ENCODE measurements at regions not wholly inside any gene's neighbourhood (a gene's known extent, or its start where the extent isn't known, plus 50 kb on each side); places are given as distances from the start of the nearest gene placed in this dataset.

DNA sequence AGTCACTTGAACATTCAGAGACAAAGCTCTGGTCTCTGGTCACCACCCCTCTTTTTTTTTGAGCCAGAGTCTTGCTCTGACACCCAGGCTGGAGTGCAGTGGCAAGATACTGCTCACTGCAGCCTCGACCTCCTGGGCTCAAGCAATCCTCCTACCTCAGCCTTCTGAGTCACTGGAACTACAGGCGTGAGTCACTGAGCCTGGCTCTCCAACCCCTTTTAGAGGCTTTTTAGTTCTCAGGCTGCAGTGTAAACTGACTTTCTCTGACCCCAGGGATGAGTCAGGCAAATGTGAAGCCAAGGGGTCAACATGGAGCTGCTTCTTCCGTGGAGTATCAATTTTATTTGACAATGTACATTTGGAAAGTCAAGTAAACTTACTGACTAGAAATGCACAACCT lies 229.2 kb downstream of the PTTG2 start:
- DNase-seq: no peak

DNA sequence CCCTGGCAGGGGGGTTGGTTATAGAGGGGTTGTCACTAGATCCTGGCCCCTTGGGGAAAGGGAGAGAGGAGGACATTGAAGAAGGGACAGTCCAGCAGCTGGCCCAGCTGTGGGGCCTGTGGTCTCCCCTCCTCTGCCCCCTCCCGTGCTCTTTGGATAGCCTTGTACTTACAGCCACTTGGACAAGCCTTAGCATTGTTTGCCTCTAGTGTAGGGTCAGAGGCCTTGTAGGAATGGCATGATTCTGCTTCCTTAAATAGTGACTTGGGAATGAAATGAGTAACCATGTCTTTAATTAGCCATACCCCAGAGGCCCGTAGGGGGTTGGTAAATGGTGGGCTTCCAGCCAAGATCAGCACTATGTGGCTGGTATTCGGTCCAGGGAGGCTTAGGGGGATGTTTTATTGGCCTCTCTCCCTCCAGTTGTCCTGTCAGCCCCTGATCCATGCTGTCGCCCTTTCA lies 230.6 kb downstream of the PTTG2 start:
- no peak for DNase-seq

DNA sequence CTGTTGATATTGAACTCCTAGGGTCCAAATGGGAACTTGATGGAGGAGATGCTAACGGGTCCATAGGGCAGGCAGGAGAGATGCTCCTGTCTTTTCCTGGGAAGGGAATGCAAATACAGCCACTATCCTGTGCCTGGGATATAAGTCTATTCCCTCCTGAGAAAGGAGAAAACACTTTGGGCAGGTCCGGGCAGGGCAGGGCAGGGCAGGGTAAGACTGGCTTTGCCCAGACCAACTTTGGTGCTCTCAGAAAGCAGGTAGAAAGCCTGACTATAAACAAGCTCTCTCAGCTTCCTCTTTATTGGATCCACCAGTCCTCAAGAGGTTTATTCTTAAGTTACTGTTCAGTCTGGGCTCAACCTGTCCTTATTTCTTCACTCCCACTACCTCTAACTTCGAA lies 232.3 kb downstream of the PTTG2 start:
- DNase-seq: no peak

DNA sequence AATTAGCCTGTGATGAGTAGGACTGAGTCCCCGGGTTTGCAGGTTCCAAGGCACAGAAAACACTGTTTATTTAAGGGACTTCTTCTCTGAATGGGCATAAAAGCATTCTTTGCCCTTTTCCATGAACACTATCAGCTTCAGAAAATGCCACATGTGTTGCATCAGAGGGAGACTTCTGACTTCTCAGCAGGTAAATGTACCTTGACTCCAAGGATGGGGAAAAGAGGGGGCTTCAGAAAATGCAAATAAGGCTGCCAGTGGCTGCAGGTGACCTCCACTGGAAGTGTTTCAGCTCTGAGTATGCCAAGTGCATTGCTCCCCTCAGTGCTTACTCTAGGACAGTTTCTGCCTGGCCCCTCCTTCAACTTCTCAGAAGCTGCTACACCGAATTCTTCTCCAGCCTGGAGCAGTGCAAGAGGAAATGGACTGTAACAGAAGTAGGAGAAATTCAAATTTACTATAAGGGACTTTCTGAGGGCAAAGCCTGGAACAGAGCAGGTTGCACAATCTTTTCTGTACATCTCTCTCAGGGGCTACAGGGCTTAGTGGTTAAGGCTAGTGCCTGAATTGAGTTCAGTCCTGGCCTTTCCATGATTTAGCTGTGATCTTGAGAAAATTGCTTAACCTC lies 233.2 kb downstream of the PTTG2 start:
- DNase-seq: no peak

DNA sequence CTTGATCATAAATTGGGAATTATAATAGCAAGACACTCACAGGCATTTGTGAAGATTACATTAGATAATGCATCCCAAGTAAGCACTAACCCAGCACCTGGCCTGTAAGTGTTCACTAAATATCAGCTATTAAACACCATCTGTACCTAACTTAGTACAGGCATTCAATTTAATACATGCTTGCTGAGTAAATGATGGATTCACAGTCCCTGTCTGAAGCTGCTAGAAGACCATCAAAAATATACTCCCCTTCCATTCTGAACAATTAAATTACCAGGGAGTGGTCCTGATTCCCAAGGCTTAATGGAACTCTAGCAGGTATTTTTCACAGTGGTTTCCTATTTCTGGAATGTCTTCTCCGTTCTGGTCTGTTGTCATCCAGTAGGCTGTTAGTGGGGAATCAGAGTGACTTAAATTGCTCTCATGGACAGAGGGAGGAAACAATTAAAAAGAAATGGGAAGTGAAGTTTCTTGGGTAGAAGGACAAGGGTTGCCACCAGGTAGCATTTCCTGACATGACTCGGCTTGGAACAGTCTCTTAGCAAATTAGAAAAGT lies 233.9 kb downstream of the PTTG2 start:
- no peak for DNase-seq

DNA sequence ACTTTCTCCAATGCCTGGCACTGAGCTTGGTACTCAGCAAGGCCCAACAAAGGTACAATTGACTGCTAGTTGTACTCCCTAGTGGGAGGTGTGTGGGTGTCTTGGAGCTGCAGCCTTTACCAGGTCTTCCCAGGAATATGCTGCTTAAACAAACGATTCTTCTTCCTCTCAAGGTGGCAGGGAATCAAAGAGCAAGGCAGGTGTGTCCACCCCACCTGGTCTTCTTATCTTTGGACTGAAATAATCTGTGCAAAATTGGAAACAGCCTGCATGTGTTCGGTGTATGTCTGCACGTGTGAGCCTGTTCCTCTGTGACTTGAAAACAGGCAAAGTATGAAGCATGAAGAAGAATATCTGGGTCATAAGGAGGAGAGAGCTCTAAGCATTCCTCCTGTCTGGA lies 235.3 kb downstream of the PTTG2 start:
- DNase-seq: no peak

DNA sequence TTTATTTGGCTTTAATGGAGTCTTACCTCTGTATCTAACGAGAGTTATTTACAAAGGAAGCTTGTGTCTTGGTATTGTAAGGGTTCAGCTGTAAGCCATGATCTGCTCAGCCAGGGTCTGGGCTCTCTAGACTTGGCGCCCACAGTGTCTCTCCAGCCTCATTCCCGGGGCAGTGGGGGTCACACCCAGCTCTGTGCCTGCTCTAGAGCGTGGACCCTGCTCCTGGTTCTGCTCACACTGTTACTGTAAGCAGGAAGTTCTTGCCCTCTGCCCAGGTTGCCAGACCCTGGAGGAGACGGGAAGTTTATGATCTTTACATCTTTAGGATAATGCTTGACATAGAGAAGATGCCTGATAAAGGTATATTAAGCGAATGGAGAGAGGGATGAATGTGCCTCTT lies 235.7 kb downstream of the PTTG2 start:
- no peak for DNase-seq

DNA sequence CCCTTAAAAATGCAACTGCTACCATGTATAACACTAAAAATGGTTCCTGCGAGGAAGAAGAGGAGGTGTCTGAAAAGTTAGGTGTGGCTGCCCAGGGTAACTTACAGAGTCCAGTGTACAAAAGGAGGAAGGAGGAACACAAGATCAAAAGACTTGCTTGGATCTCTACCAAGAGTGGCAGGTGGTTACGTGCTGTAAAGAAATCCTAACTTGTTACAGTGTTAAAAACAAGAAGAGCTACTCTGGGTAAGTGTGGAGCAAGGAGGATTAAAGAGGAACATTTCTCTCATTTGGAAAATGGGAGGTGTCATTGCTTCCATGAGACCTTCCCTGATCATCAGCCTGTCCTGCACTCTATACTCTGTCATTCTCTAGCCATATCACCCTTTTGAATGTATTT lies 242.0 kb downstream of the PTTG2 start:
- no peak for DNase-seq

DNA sequence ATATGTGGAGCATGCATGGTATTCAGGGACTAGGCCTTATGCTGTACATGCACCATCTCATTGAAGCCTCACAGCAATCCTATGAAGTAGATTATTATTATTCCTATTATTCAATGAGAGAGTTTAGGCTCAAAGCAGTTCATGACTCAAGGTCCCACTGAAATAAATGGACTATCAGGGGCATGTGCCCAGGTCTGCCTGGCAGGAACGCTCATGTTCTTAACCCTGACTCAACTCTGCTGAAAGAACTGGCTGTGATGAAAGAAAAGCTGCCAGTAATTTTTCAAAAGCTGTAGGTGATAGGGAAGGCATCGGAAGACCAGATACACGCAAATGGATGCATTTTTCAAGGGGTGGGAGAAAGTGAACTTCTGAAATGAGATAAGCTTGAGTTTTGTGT lies 243.4 kb downstream of the PTTG2 start:
- no peak for DNase-seq

DNA sequence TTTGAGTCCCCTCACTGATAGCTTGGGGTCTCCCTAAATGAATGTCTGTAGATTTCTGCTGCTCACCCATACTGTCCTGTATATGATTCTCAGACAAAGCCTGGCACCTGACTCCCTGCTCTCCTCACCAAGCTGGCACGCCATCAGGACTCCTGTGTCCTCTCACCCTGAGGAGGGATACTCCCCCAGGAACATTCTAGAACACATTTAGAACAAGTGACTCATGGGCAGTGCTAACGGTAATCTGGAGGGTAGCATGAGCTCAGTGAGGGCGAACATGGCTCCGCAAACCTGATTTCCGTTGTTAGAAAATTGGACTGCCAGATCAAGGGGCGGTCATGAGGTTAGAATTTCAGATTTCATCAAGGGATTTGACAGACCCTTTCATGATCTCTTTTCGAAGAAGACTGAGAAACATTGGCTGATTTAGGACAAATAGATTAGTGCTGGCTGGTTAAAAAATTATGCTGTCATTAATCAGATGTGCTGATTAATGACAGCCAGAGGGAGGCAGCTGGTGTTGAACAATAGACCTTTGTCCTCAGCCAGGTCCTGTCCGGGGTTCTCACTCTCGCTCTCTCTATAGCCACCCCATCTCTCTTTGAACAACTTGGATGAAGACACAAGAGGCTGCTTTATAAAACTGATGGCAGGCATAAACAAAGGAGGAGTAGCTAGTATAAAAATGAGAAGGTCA lies 244.3 kb downstream of the PTTG2 start:
- DNase-seq: no peak

DNA sequence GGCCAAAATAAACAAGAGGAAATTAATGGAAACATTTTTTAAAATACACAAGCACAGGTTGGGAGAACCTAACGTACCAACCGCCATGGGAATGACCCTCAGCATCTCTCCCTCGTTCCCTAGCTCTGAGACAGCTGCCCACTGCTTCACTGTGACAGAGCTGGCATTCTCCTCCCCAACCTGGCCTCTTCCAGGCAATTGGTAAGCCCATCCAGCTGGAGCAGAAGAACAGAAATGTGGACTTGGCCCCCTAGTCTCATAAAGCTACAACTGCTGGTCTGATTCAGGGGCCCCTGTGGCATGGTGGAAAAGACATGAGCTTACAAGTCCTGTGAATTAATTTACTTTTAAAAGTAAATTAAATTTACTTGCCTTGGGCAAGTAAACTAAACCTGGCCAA lies 245.1 kb downstream of the PTTG2 start:
- DNase-seq: no peak

DNA sequence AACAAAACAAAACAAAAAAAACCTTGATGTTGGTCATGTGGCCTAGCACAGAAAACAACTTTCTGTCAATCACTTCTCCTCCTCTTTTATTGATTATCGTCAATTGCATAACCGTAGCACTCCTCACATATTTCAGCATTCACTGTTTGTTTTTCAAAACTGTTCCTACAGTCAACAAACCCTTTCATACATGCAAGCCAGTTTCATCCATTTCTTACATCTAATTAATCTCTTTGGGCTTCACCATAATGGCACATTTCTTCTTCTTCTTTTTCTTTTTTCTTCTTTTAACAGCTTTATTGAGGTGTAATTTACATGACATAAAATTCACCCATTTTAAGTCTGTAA lies 246.9 kb downstream of the PTTG2 start:
- no peak for DNase-seq

DNA sequence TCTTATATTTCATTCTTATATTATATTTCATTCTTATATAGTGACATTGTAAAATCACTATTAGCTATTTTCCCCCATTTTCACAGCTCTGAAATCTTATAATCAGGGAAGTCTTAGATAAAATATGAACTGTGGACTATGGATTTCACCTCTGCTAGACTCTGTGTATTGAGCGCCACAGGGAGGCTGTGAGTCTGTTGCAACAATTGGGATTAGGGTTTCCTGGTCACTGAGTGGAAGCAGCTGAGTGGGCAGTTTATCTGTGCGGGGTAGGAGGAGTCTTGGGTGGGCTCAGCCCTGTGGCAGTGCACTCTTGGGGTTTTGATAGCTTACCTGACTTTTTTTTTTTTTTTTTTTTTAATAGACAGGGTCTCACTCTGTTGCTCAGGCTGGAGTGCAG lies 249.5 kb downstream of the PTTG2 start:
- no peak for DNase-seq

DNA sequence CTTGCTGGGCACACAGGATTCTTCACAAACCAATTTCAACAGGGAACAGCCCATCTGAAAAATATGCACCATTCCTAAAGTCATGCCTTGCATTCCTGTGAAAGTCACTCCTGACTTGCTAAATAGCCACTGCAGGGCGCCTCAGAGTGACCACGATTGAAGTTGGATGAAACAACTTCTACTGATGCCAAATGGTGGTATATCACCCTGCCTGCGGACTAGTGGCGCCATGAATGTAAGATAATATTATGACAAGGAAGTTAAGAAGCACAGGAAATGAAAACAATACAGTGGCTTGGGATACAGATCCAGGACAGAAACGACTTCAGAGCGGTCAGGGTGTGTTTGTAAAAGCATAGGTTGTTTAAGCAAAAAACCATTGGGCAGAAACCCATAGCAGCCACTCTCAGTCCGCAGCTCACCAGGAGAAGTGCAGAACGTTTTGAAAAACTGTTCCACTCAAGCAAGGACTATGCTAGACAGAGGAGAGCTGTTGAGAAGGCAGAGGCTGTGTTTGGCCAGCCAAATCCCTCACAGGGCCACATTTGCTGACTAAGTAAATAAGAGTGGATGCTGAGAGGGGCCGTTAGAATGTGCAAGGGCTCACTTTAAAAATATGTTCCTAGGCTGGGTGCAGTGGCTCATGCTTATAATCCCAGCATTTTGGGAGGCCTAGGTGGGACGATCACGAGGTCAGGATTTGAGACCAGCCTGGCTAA lies 250.4 kb downstream of the PTTG2 start:
- no peak for DNase-seq

DNA sequence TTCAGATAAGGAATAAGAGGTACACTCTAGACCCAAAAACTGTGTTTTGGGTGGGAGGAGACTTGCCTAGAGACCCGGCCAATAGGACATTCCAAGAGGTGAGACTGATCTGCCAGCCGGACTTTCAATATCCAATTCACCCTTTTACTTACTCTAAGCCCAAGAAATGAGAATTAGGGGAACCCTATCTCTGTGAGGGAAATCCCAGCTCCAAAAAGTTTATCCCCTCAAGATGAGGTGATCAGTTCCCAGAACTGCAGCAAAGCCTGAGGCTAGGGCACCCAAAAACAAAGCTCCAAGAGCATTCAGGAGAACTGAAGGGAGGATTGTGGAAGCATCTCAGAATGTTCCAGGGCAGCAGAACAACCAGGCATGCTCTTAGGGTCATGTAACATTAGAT lies 251.7 kb downstream of the PTTG2 start:
- no peak for DNase-seq

DNA sequence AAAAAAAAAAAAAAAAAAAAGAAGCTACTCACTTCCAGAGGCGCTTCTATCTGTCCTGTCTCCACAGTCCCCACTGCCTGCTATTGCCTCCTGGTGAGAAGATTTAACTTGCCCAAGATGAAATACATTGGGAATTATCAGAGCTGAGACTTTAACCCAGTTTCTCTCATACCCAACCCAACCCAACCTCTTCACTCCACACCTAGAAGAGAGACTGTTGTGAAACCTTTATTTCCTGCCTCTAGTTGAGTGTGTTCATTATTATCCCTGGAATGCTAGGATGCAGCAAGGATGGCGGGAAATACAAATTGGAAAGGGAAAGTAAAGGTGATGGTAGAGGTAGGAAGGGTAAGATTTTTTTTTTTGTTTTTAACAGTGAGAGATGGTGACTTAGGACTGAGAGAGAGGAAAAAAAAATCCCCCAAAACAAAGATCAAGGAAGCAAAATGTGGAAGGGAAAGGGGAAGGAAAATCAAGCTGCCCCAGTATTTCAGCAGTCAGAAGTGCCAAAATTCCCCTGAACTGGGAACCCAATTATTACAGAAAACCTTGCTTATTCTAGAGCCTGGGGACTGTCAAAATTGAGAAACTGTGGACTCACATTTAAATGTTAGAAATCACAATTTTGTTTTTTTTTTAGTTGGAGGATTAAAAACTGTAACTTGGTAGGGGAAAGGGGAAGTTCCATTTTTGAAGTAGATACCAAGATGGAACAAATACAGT lies 253.0 kb downstream of the PTTG2 start:
- no peak for DNase-seq

DNA sequence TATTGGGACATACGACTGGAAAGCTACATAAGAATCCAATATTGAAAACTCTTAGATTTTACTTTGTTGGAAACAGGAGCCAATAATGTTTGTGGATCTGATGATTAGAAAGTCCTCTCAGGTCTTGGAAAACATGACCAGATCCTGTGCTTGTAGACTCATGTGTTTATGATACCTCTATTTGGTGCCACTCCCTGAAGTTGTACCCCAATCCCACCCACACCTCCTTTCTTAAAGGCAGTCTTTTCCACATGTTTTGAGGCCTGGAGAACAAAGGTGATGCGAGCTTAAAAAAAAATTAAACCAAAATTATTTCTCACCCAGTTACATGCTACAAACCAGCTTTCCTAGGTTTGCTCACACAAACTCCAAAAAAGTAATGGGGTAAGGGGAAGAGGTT lies 262.7 kb downstream of the PTTG2 start:
- no peak for DNase-seq

DNA sequence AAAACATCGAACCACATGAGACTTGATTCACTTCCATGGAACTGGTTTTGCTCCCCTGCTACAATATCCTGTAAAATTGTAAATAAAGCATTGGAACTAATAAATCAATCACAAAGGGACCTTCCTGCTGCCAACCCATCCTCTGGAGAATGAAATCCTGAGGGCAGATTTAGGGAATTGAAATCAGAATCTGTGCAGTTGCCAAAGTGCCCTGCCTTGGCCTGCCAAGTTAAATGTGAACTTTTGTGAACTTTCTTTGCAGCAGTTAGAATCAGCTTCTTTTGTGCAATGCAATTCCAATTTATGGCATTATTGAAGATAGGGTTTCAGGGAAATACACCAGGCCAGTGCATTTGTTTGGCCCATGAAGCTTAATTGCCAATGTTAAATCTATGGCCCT lies 263.1 kb downstream of the PTTG2 start:
- no peak for DNase-seq

DNA sequence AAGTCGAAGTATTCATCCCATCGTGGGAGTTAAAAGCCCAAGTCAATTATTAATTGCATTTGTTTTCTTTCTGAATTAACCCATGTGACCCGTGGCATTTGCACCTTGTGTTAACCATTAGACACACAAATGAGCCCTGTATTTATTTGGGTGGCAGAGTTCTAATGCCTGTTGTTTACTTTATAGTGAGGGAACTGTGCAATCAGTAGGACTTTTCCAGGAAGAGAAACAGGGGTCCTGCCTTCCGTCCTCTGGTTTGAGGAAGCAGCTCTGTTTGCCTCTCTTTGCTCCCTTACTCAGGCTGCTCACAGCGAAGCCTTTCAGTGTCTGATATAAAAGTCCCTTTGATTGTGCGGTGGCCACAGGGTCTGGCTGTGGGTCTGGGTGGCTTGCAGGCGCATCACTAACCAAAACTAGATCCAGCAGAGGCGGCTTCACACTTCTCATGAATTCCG lies 263.6 kb downstream of the PTTG2 start:
- DNase-seq: no peak

DNA sequence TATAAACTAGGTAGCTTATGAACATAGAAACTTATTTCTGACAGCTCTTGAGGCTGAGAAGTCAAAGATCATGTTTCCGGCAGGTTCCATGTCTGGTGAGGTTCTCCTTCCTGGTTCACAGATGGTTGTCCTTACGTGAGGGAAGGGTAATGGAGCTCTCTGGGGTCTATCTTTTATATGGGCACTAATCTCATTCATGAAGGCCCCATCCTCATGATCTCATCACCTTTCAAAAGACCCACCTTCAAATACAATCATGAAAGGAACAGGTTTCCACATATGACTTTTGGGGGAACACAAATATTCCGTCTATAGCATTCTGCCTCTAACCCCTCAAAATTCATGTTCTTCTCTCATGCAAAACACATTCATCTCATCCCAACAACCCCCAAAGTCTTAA lies 264.7 kb downstream of the PTTG2 start:
- no peak for DNase-seq

DNA sequence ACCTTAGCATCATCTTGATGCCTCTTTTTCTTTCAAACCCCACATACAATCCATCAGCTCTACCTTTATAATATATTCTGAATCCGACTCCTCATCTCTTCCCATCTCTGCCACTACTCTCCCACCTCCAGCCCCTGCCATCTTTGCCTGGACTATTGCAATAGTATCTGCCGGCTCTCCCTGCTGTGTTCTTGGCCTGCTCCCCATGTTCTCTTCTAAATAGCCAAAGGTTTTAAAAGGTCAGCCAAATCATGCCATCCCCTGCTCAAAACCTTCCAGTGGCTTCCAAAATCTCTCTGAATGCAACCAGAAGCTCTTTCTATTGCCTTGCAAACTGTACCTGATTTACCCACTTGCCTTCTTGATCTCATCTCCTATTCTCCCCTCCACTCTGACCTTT lies 266.0 kb downstream of the PTTG2 start:
- no peak for DNase-seq

DNA sequence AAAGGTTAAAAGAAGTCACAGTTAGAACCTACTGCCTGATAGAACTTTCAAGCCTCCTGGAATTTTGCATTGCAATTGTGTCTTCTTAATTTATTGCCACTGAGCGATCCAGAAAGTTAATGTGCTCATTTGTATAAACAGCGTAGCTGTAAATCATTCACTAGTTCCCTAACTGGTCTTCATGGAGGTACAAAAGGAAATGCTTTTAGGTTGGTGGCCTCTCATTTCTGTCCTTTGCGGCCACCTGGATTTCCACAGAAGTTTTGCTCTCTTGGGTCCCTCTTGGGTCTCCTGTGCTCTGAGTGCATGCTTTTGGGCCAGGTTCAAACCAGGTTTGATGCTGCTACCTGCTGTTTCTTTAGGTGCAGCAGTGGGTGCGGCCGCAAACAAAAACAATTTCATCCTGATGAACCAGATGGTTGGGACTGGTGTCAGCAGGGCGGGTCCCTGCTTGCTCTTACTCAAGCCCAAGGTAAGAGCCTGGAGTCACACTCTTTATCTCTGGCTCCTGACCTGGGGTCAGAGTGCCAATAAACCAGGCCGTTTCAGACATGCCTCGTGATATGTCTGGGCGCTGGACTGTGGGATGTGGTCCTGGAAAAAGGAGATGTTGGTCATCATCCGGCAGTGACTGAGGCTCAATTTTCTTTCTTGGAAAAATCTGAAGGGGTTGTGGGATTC lies 270.1 kb downstream of the PTTG2 start:
- no peak for DNase-seq

Measured in NCI-H1105 (cell line).